DMS114 treated with DMSO at 0.1 percent for 48 hours (cell line): ENCODE measurements at regions not wholly inside any gene's neighbourhood (a gene's known extent, or its start where the extent isn't known, plus 50 kb on each side); places are given as distances from the start of the nearest gene placed in this dataset.
"Not testable (repeated sequence)": the region's sequence is repeated elsewhere in the genome, so short reads cannot be mapped to it uniquely, and the experiment has no call there.

ENCODE experiments used
- DNase-seq: peaks from one replicate; lab custom pipeline; 2025; ENCODE audit not compliant: unreplicated experiment; lab: John Stamatoyannopoulos, UW

- no peak for DNase-seq
These were observed 421.4 kb upstream of the UBE2E3 start for GRCh38 chr2:180559038-180559437.

- no peak for DNase-seq
These were observed 424.9 kb upstream of the UBE2E3 start for GRCh38 chr2:180555391-180555965.

GRCh38 chr2:180554330-180554729 is 426.1 kb upstream of the UBE2E3 start:
- no peak for DNase-seq

- no peak for DNase-seq
These were observed 427.2 kb upstream of the UBE2E3 start for GRCh38 chr2:180553094-180553715.

- DNase-seq: no peak
These were observed 437.9 kb upstream of the UBE2E3 start for GRCh38 chr2:180542511-180542910.

- DNase-seq: no peak
These were observed 439.6 kb upstream of the UBE2E3 start for GRCh38 chr2:180540761-180541160.

- DNase-seq: no peak
These were observed 440.9 kb upstream of the UBE2E3 start for GRCh38 chr2:180539541-180539940.

- no peak for DNase-seq
These were observed 445.1 kb upstream of the UBE2E3 start for GRCh38 chr2:180535289-180535688.

GRCh38 chr2:180531787-180532186 is 448.6 kb upstream of the UBE2E3 start:
- not testable (repeated sequence) for DNase-seq

GRCh38 chr2:180524499-180524898 is 455.9 kb upstream of the UBE2E3 start:
- DNase-seq: no peak

- no peak for DNase-seq
These were observed 456.6 kb upstream of the UBE2E3 start for GRCh38 chr2:180523621-180524340.

GRCh38 chr2:180520921-180521581 is 459.4 kb upstream of the UBE2E3 start:
- no peak for DNase-seq

GRCh38 chr2:180520206-180520605 is 460.2 kb upstream of the UBE2E3 start:
- no peak for DNase-seq

GRCh38 chr2:180519276-180519675 is 461.1 kb upstream of the UBE2E3 start:
- no peak for DNase-seq

- no peak for DNase-seq
These were observed 464.2 kb upstream of the UBE2E3 start for GRCh38 chr2:180516232-180516631.

- DNase-seq: no peak
These were observed 467.0 kb upstream of the UBE2E3 start for GRCh38 chr2:180513389-180513788.

GRCh38 chr2:180508458-180508857 is 471.9 kb upstream of the UBE2E3 start:
- DNase-seq: no peak

GRCh38 chr2:180507028-180507427 is 473.4 kb upstream of the UBE2E3 start:
- DNase-seq: no peak

- no peak for DNase-seq
These were observed 475.2 kb upstream of the UBE2E3 start for GRCh38 chr2:180505203-180505602.

- DNase-seq: no peak
These were observed 482.7 kb upstream of the UBE2E3 start for GRCh38 chr2:180497621-180498152.

- DNase-seq: no peak
These were observed 484.8 kb upstream of the UBE2E3 start for GRCh38 chr2:180495606-180496005.

- DNase-seq: no peak
These were observed 486.1 kb upstream of the UBE2E3 start for GRCh38 chr2:180494286-180494685.
